ENCODE measurements at regions not wholly inside any gene's neighbourhood (a gene's known extent, or its start where the extent isn't known, plus 50 kb on each side); places are given as distances from the start of the nearest gene placed in this dataset.
"Not testable (repeated sequence)": the region's sequence is repeated elsewhere in the genome, so short reads cannot be mapped to it uniquely, and the experiment has no call there.

DNA sequence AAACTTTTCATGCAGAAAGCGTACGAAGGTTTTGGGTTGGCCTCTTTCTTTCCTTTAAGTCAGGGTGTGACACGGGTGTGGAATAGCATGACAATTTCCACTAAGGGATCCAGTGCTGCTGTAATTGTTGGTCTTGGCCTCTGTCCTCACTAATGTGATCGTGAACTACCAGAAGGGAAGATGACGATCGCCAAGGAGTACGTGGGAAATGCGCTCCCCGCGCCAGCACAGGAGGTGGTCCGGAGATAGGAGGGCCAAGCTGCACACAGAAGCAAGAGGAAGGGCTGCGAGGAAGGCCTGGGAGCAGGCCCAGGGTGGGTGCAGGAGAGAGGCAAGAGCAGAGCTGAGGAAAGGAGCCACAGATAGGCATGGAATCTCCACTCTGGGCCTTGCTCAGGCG is 79.7 kb upstream of the PODXL start:
- TF ChIP-seq, protein P1, sequence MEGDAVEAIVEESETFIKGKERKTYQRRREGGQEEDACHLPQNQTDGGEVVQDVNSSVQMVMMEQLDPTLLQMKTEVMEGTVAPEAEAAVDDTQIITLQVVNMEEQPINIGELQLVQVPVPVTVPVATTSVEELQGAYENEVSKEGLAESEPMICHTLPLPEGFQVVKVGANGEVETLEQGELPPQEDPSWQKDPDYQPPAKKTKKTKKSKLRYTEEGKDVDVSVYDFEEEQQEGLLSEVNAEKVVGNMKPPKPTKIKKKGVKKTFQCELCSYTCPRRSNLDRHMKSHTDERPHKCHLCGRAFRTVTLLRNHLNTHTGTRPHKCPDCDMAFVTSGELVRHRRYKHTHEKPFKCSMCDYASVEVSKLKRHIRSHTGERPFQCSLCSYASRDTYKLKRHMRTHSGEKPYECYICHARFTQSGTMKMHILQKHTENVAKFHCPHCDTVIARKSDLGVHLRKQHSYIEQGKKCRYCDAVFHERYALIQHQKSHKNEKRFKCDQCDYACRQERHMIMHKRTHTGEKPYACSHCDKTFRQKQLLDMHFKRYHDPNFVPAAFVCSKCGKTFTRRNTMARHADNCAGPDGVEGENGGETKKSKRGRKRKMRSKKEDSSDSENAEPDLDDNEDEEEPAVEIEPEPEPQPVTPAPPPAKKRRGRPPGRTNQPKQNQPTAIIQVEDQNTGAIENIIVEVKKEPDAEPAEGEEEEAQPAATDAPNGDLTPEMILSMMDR (conservative IDR thresholded peaks at IDR 0.05; ENCODE audit: low read depth, low read length): no peak
- no peak overlapping the region for H3K4me3 ChIP-seq (ENCODE audit: low read depth, low read length)
- no peak for DNase-seq (ENCODE audit: low read depth)

DNA sequence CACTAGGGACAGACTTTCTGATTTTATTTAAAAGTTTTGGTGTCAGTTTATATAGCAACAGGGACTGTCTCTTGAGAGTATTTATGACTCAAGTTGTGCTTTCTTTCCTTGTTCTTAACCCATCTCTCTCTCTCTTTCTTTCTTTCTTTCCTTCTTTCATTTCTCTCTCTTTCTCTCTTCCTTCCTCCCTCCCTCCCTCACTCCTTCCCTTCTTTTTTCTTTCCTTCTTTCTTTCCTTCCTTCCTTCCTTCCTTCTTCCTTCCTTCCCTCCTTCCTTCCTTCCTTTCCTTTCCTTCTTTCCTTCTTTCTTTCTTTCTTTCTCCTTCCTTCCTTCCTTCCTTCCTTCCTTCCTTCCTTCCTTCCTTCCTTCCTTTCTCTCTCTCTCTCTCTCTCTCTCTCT is 77.8 kb upstream of the PODXL start:
- H3K4me3 ChIP-seq (ENCODE audit: low read depth, low read length); DNase-seq (ENCODE audit: low read depth): not testable (repeated sequence)

DNA sequence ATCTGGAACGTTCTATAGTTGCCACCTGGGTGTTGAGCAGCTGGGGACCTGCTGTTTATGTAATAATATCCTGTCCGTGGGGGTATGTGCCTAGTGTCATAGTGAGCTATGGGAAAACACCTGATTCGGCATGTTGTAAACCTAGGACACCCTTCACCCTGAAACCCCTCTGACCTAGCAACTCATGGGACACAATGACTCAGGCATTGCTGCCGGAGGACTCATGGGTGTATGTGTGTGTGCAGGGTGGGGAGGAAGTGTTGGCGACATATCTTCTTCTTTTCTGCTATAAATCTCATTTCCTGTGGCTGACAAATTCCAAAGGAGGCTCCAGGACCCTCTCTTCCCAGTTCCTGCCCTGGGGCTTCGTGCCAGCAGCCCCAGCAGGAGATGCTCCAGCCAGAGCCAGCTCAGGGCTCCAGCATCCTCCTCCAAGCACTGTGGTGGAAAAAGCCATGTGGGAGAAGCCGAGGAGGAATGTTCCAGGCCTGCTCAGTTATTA is 77.0 kb upstream of the PODXL start:
- no peak overlapping the region for H3K4me3 ChIP-seq (ENCODE audit: low read depth, low read length)
- TF ChIP-seq, protein P1 (conservative IDR thresholded peaks at IDR 0.05; ENCODE audit: low read depth, low read length): no peak
- DNase-seq (ENCODE audit: low read depth): no peak

DNA sequence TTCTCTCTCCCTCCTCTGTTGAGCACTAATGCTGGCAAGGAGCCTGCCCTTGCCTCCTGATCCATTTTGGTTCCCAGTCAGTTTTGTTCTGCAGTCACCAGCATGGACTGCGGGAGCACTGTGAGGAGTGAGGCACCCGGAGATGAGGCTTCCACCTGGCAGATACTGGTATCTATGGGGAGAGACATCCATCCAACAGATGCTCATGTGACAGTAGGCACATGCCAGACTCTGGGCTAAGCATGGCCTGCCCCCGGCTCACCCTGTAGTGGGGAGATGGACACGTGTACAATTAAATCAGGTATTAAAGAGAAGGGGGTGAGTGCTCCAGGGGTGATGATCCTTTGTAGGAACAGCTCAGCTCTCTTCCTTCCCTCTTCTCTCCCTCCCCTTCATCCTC is 74.0 kb upstream of the PODXL start:
- H3K4me3 ChIP-seq (ENCODE audit: low read depth, low read length): no peak overlapping the region
- TF ChIP-seq, protein P1 (conservative IDR thresholded peaks at IDR 0.05; ENCODE audit: low read depth, low read length): no peak
- no peak for DNase-seq (ENCODE audit: low read depth)

DNA sequence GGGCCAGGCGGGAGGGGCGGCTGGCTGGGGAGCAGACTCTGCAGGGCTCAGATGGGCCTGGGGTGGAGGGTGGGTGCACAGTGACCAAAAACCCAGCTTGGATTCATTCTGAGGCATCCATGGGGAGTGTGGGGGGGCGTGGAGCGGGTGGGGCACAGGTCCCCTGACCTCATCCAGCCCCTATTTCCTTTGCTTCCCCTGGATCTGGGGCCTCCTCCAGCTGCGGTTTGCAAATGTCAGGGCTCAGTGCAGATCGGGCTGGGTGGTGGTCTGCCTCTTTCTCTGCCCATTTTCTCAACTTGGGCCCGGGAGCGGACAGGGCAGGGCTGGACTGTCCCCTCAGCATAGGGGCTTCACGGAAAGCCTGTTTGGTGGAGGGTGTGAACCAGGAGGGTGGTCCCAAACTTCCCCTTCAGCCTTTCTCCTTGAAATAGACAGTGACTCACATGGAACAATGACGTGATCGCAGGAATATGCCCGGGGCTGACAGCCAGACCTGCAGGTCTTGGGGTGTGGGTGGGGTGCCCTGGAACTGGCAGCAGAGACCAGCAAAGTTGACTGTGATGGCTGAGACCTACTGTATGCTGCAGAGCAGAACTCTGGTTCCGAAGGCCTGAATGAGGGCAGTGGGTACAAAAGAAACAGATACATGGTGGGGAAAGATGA is 72.9 kb upstream of the PODXL start:
- H3K4me3 ChIP-seq (ENCODE audit: low read depth, low read length): no peak overlapping the region
- no peak for DNase-seq (ENCODE audit: low read depth)

DNA sequence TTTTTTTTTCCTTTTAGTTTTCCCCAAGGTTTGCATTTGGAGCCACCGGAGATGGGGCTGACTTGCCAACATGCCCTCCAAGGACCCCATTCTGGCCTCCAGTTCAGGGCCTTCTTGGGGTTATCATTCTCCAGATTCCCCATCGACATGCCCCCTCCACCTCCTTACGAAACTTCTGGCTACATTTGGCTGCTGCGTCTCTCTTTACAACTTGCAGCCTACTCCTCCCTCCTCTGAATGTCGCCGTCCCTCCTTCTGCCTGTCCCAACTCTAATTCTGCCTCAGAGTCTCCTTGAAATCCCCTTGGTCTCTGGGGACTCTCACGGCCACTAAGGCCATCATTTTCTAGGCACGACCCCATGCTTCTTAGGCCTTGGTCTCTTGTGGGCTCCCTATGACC is 72.2 kb upstream of the PODXL start:
- DNase-seq (ENCODE audit: low read depth): no peak
- no peak overlapping the region for H3K4me3 ChIP-seq (ENCODE audit: low read depth, low read length)
- TF ChIP-seq, protein P1 (conservative IDR thresholded peaks at IDR 0.05; ENCODE audit: low read depth, low read length): no peak

More for the DNA sequence above, 72.9 kb upstream of the PODXL start:
- TF ChIP-seq, protein P1 (conservative IDR thresholded peaks at IDR 0.05; ENCODE audit: low read depth, low read length): no peak

DNA sequence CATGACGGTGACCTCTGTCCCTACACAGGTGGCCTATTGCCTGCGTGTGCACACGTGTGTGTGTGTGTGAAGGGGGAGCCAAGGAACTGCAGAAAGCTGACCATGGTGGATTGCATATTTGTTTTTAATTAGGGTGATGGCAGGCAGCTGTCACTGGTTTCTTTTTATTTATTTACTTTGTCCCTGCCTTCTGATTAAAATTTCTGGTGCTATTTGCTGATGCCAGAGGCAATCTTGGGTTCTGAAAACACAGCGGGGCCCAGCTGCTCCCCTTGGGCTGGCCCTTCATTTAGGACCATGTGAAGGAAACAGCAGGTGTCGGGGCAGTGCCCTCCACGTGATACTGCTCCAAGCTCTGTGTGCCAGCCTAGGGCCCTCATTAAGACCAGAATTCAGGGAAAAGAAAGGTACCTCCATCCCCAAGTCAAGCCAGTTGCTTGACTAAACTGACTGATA is 71.3 kb upstream of the PODXL start:
- TF ChIP-seq, protein P1 (conservative IDR thresholded peaks at IDR 0.05; ENCODE audit: low read depth, low read length): no peak
- no peak overlapping the region for H3K4me3 ChIP-seq (ENCODE audit: low read depth, low read length)
- no peak for DNase-seq (ENCODE audit: low read depth)
